SH-SY5Y (cell line): ENCODE measurements at regions not wholly inside any gene's neighbourhood (a gene's known extent, or its start where the extent isn't known, plus 50 kb on each side); places are given as distances from the start of the nearest gene placed in this dataset.

Experiments
- GATA2 ChIP-seq: IDR thresholded peaks from 2 replicates; pipeline ENCODE4 v1.6.1; 2011; ENCODE audit warnings: mild to moderate bottlenecking, low read depth, low read length
- GATA3 ChIP-seq: IDR thresholded peaks from 2 replicates; pipeline ENCODE4 v1.6.1; 2011; ENCODE audit warnings: low read depth, mild to moderate bottlenecking, low read length, moderate library complexity

DNA sequence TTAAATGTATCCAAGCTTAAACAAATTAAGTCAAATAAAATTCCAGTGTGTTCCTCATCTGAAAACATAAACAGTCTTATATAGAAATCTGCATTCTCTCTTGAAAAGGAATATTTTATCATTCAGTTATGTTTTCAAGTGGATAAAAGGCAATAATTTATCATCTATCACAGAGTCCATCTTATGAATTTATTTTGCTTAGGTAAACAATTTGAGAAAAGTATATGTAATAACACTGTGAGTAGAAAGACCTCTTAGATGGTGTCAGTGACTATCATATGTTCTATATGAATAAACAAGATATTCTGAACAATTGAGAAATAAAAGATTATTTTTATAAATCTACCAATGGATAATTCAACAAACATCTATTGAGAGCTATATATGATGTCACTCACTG, 397.6 kb upstream of the GJE1 start:
- TF ChIP-seq GATA2: no peak
- TF ChIP-seq GATA3: no peak
